ENCODE measurements at regions not wholly inside any gene's neighbourhood (a gene's known extent, or its start where the extent isn't known, plus 50 kb on each side); places are given as distances from the start of the nearest gene placed in this dataset.

DNA sequence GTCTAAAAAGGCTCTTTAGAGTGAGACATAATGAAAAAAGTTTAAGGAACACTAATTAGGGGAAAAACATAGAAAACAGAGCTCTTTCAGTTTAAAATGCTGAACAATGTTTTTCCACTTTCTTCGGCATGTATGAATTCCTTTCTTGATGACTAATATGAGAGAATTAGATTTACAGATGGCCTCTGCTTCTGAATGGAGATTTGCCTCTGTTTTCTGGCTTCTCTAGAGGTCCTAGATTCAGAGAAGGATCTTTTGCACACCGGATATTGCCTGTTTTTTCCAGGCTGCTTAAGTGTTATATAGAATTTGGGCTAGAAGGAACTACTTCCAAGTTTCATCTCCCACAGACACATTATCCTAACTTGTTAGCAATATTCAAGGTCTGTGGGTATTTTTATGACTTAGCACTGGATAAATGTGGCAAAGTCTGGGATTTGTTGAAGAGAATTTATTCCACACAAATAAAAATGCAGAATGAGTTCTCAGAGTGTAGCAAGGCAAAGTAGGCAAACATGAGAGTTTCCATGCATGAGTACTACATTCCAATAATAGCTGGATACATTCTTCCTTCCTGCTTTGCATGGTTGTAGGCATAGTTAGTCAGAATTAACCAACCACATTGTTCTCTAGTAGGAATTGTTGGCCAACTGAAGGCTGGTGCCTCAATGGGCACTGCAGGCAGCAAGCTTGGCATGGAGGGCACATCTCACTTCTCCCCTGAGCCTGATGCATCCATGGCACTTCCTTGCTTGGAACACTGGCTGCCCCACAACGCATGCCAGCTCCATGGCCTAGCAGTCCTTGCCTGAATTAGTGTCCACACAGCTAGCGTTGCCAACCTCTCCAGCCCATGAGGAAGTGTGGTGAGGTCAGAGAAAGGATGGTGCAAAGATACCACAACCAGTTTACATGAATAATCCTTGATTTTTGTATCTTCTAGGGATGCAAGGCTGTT lies 224.2 kb downstream of the CLIC5 start:
- DNase-seq, result no peak

GRCh38 chr6:45789238-45789637 lies 226.4 kb downstream of the CLIC5 start:
- DNase-seq, result no peak

DNA sequence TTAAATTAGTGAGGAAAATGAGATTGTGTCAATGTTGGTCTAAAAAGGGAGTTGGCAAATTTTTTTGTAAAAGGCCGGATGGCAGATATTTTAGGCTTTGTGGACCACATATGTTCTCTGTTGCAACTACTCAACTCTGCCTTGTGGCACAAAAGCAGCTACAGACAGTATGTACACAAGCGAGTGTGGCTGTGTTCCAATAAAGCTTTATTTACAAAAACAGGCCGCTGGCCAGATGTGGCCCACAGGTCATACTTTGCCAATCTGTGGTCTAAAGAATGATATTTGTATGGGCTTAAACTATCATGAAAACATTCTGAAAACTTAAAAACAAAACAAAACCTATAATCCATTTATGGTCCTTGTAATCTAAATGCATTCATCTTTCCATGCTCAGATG lies 228.3 kb downstream of the CLIC5 start:
- no peak for DNase-seq

DNA sequence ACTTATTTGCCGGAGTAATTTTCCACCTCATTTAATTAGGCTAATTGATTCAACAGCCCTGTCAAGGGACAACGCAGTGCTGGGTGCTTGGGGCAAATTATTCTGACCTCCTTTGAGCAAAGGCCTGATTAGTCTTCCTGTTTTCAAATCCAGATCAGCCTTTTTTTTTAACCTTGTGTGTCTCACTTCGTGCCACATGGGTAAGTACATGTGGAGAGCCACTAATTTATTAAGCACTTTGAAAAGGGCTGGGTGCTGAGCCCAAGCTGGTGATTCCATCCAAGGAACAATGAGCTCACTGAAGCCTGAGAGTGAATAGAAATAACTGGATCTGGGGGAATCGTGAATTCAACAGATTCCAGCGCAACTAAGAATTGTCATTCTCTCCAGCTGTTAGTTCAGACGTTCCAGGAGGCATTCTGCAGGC lies 229.3 kb downstream of the CLIC5 start:
- DNase-seq, result peak; percentile 31

DNA sequence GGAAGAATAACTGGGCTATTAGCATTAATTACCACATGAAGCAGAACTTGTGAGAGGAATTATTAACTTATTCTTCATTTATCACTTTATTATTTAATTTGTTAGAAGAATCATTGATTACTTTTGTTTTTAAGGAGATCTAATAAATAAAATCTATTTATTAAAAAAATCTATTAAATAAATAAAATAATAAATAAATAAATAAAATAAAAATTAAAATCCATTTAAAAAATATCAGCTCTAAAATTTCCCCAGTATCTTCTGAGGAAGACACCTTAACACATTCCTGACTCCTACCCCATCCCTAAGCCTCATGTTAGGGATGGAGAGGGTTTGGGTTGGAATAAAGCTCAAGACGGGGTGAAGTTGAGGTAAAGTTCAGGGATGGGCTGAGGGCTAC lies 231.4 kb downstream of the CLIC5 start:
- DNase-seq, result no peak

- no peak for DNase-seq
These were observed 231.9 kb downstream of the CLIC5 start for GRCh38 chr6:45783716-45784115.

DNA sequence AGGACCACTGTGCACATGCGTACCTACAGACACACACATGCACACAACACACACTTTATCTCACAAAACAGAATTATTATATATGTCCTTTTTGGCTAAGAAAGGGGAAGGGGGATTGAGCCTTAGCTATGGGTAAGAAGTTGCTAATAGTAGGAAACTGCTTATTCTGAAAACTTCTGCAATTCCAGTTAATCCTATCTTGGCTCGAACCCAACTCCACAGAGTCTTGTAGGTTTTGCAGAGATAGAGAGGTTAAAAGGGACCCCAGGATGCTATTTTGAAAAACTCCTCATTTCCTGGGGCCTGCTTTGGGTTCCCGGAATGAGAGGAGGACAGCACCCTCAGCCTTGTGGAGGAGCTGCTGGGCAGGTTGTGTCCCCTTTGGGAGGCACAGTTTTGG lies 233.8 kb downstream of the CLIC5 start:
- no peak for DNase-seq

DNA sequence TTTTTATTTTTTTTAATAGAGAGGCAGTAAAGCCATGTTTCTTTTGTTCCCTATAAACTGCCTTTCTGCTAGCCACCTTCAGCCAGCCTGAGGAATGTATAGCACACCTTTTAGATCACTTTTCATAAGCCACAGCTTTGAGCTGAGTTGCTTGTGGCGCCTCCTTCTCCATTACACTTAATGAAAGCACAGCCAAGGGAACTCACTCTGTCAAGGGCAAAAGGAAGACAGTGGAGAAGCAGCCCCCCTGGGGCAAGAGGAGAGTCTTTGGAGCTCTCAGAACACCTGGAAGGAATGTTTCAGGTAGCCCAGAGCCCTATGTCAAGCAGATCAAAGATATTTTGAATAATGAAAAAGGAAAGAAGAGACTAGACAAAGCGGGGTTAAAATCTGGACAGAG lies 235.1 kb downstream of the CLIC5 start:
- no peak for DNase-seq

GRCh38 chr6:45775026-45775697 lies 240.5 kb downstream of the CLIC5 start:
- DNase-seq, result no peak

- no peak for DNase-seq
These were observed 241.8 kb downstream of the CLIC5 start for GRCh38 chr6:45773906-45774305.

- no peak for DNase-seq
These were observed 242.7 kb downstream of the CLIC5 start for GRCh38 chr6:45772886-45773495.

DNA sequence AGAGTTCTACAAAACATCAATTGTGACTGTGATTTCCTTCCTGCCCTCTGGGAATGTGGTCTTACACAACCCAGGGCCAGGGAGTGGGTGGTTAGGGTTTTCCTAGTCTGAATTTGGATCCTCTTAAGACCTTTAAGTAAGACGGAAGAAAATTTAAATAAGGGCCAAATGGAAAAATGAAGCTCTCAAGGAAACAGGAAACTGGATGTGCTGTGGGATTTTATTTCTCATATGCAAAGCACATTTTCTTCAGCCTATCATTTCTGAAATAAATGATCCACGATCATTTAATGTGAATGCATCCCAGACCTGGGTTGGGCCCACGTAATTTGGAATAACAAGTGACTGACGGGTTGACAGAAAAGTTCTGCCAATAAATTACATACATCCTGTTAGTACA lies 243.6 kb downstream of the CLIC5 start:
- DNase-seq, result no peak

DNA sequence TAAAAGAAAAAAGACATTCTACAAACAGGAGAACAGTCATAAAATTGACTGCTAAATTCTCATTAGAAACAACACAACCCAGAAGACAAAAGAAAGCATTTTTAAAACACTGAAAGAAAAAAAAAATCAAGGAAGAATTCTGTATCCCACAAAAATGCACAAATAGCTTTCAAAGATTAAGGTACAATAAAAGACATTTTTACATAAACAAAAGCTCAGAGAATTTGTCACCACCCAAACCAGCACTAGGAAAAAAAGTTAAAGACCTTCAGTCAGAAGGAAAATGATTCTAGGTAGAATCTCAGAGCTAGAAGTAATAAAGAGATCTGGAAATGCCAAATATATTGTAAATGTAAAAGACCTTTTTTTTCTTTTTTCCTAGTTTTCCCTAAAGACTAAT lies 252.4 kb downstream of the CLIC5 start:
- DNase-seq, result no peak

GRCh38 chr6:45759472-45759810 lies 256.2 kb downstream of the CLIC5 start:
- DNase-seq, result peak; percentile 73

DNA sequence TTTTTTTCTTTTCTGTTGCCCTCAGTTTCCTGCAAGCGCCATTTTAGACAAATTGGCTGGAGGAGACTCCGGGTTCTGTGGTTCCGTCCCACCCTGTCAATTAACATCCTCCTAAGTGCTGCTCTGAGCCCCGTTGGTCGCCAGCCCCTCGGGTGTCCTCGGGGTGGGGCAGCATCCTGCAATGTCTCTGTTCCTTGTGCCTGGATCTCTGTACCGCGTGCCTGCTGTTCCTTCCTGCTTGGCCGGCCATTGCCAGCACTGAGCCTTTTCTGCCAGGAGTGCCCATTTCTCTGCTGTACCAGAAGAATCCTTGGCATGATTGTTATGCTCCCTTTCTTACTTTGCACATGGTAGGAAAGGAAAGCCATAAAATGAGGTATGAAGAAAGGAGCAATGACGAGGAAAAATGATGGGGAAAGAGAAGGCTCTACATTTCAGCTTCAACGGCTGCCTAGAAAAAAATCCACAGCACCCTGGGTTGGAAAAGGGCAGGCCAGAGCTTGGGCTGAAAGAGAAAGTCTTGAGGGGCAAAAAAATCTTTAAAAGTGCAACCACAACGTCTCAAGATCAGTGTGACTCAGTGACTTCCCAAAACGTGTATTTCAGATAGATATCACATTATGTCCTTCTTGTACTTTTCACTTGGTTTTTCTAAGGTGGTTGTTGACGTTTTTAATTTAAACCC lies 256.7 kb downstream of the CLIC5 start:
- no peak for DNase-seq

DNA sequence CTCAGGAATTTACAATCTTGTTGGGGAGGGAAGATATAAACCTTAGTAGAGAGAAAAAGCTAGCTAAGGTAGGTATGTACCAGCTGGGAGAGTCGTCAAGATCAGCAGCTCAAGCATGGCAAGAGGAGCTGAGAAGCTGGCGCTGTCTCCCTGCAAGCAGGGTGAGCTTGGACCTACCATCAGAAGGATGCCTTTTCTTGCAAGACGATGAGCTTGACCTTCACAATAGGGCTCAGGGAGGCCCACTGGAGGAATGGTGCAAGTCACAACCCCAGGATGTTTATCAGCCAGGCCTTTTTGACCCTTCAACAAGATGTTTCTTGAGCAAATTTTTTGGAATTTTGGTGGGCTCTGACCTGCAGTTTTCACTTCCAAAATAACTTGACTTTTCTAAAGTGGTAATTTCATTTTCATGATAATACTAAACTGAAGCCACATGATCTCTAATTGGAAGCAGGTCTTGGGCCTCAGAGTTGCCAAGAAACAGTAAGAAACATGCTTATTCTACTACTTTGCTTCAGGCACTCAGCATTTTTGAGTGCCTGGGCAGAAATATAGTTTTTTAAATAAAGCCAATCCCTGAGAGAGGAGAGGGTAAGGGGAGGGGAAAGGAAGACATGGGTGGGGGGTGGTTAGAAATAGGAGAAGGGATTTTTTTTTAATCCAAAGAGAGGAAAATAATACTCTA lies 258.1 kb downstream of the CLIC5 start:
- DNase-seq, result peak; percentile 62

DNA sequence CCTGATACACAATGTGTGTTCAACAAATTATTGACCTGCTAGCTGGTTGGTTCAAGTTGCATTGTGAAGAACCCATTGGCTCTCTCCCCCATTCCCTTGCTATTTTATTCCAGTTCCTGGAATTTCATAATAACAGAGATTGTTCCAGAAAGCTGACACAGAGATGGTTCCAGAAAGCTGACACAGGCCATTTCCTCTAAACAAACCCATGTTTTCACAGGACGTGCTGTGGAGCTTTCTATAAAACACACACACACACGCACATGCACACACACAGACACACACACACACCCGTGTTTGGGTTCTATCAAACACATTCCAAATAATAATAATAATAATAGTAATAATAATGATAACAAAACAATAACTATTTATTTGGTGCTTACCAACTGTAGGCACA lies 259.1 kb downstream of the CLIC5 start:
- DNase-seq, result no peak

GRCh38 chr6:45754432-45754831 lies 261.2 kb downstream of the CLIC5 start:
- DNase-seq, result no peak

- no peak for DNase-seq
These were observed 269.6 kb downstream of the CLIC5 start for GRCh38 chr6:45746046-45746445.

- DNase-seq, result no peak
These were observed 272.5 kb downstream of the CLIC5 start for GRCh38 chr6:45743028-45743615.

GRCh38 chr6:45742591-45742990 lies 273.1 kb downstream of the CLIC5 start:
- no peak for DNase-seq

All from muscle of arm (tissue), 1 donor.